ENCODE measurements at regions not wholly inside any gene's neighbourhood (a gene's known extent, or its start where the extent isn't known, plus 50 kb on each side); places are given as distances from the start of the nearest gene placed in this dataset.

DNA sequence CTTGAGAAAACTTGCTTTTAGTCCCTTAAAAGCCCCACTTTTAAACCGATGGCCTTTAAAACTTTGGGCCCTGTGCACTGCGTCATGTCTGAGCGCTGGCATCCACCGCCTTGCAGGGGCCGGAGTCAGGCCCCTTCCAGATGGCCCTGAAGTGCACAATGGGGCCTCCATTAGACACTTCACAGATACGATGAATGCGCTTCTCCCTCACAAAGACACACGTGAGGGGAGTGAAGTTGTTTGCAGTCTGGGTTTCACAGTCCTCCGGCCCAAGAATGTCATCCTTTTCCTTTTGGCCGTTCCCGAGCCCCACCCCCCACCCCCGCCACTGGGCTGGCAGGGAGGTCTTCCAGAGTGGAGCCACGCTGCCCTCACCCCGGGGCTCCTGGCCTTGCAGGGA, 415.1 kb upstream of the SALL3 start:
- no peak for DNase-seq (ENCODE audit: low read depth)
- Histone ChIP-seq H3K36me3 (ENCODE audit: control insufficient read depth, insufficient read depth, low read length) (no peaks in the 10 kb centered on the region), H3K4me3 (ENCODE audit: low read depth, low read length) (no peak overlapping the region), H3K27me3 (ENCODE audit: control insufficient read depth, insufficient read depth, low read length) (no peaks in the 10 kb centered on the region)
- ChIA-PET POLR2A (no interaction called here), CTCF (no interaction called here)
- no peak for TF ChIP-seq CTCF (IDR thresholded peaks at IDR 0.05; ENCODE audit: insufficient read depth, low read depth, low read length)

- TF ChIP-seq CTCF (IDR thresholded peaks at IDR 0.05; ENCODE audit: insufficient read depth, low read depth, low read length) = no peak
- DNase-seq (ENCODE audit: low read depth) = no peak
- CTCF ChIA-PET = no interaction called here
- Histone ChIP-seq H3K27me3 (ENCODE audit: control insufficient read depth, insufficient read depth, low read length) (no peaks in the 10 kb centered on the region), H3K36me3 (ENCODE audit: control insufficient read depth, insufficient read depth, low read length) (no peaks in the 10 kb centered on the region), H3K4me3 (ENCODE audit: low read depth, low read length) (no peak overlapping the region)
- POLR2A ChIA-PET = no interaction called here
These were observed 414.4 kb upstream of the SALL3 start for GRCh38 chr18:78565240-78565639.

DNA sequence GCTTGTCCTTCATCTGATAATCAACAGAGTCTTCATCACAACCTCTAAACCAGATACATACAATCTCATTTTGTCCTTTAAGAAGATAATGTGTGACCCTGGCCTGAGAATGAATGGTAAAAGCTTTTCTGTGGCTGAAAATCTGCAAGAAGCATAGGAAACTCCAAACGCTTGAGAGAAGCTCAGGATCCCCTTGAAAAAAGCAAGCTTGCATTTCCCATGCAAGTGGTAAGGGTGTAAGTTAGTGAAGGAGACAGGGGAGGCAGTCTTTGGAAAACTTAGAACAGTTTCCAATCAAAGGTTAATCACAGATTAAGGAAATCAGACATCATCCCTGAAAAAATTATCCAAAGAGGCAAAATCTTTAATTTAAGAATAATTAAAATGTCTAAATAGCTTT, 413.6 kb upstream of the SALL3 start:
- no peak for DNase-seq (ENCODE audit: low read depth)
- Histone ChIP-seq H3K36me3 (ENCODE audit: control insufficient read depth, insufficient read depth, low read length) (no peaks in the 10 kb centered on the region), H3K27me3 (ENCODE audit: control insufficient read depth, insufficient read depth, low read length) (no peaks in the 10 kb centered on the region), H3K4me3 (ENCODE audit: low read depth, low read length) (no peak overlapping the region)
- no peak for TF ChIP-seq CTCF (IDR thresholded peaks at IDR 0.05; ENCODE audit: insufficient read depth, low read depth, low read length)
- ChIA-PET CTCF (no interaction called here), POLR2A (no interaction called here)

DNA sequence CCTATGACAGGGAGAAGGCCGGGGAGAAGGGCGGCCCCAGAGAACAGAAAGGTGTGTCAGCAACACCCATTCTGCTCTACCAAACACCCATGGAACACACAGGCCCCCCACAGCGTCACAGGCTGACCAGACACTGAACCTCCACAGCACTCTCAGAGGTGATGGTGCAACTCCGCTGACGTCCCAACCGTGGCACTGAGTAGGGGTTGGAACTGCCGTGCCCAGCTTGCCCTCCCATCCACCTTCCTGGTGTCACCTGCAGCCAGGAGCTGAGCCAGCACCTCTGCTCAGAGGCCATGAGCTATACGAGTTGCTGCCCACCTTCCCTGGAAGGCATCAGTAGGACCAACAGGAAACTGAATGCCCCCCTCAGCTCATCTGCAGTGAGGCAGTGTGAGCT, 412.9 kb upstream of the SALL3 start:
- Histone ChIP-seq H3K36me3 (ENCODE audit: control insufficient read depth, insufficient read depth, low read length) (no peaks in the 10 kb centered on the region), H3K4me3 (ENCODE audit: low read depth, low read length) (no peak overlapping the region), H3K27me3 (ENCODE audit: control insufficient read depth, insufficient read depth, low read length) (no peaks in the 10 kb centered on the region)
- TF ChIP-seq CTCF (IDR thresholded peaks at IDR 0.05; ENCODE audit: insufficient read depth, low read depth, low read length) = no peak
- DNase-seq (ENCODE audit: low read depth) = no peak
- POLR2A ChIA-PET = no interaction called here
- CTCF ChIA-PET = no interaction called here

- ChIA-PET CTCF (no interaction called here), POLR2A (no interaction called here)
- no peak for TF ChIP-seq CTCF (IDR thresholded peaks at IDR 0.05; ENCODE audit: insufficient read depth, low read depth, low read length)
- Histone ChIP-seq H3K27me3 (ENCODE audit: control insufficient read depth, insufficient read depth, low read length) (no peaks in the 10 kb centered on the region), H3K4me3 (ENCODE audit: low read depth, low read length) (no peak overlapping the region), H3K36me3 (ENCODE audit: control insufficient read depth, insufficient read depth, low read length) (no peaks in the 10 kb centered on the region)
- DNase-seq (ENCODE audit: low read depth) = no peak
These were observed 408.4 kb upstream of the SALL3 start for GRCh38 chr18:78571063-78571785.
